K562 (cell line): ENCODE measurements at regions not wholly inside any gene's neighbourhood (a gene's known extent, or its start where the extent isn't known, plus 50 kb on each side); places are given as distances from the start of the nearest gene placed in this dataset.
"Not testable (repeated sequence)": the region's sequence is repeated elsewhere in the genome, so short reads cannot be mapped to it uniquely, and the experiment has no call there.

Experiments
- ARID2 ChIP-seq: fragments of 450-650 bp; IDR thresholded peaks from 2 replicates; pipeline ENCODE4 v1.6.1; 2017; ENCODE audit warnings: antibody characterized with exemption, mild to moderate bottlenecking
- MXI1 ChIP-seq: IDR thresholded peaks from 2 replicates; pipeline ENCODE4 v1.6.1; 2011; ENCODE audit warnings: low read depth, mild to moderate bottlenecking, improper control_type of control experiment, low read length
- MYC ChIP-seq, 2 experiments: fragments of 250-450 bp in 1 of 2; sonication (Bioruptor Pico) in 1 of 2; IDR thresholded peaks; 2 replicates each; pipeline versions ENCODE4 v1.5.1 to v1.6.1; 2012 to 2021; ENCODE audit warnings: low read depth in 2 of 2, borderline replicate concordance in 1 of 2, improper control_type of control experiment in 1 of 2, low read length in 1 of 2, mild to moderate bottlenecking in 1 of 2, moderate library complexity in 1 of 2
- RBM39 ChIP-seq: fragments of 200-400 bp; formaldehyde crosslinking; optimal IDR thresholded peaks from 2 replicates; pipeline ENCODE3; 2018; ENCODE audit warnings: low read depth, low read length
- SRSF7 ChIP-seq: fragments of 200-400 bp; formaldehyde crosslinking; optimal IDR thresholded peaks from 2 replicates; pipeline ENCODE3; 2017; ENCODE audit warnings: mild to moderate bottlenecking, low read depth, low read length
- UBTF ChIP-seq, 2 experiments: IDR thresholded peaks; 2 replicates each; pipeline ENCODE4 v1.6.1; 2012; ENCODE audit warnings: improper control_type of control experiment in 2 of 2, low read depth in 2 of 2, low read length in 2 of 2, borderline replicate concordance in 1 of 2
- ZNF512 ChIP-seq: IDR thresholded peaks from 2 replicates; pipeline ENCODE4 v1.6.1; 2016; ENCODE audit warnings: missing genetic modification characterization, missing compliant biosample characterization
- TF ChIP-seq, protein P1 (sequence below), 3 experiments: IDR thresholded peaks in 2 of 3; conservative IDR thresholded peaks in 1 of 3; 2 replicates each; pipeline ENCODE4 v1.5.1; 2011 to 2012; ENCODE audit warnings: low read length in 3 of 3, mild to moderate bottlenecking in 3 of 3, control low read depth in 2 of 3, improper control_type of control experiment in 1 of 3, inconsistent platforms in 1 of 3, low read depth in 1 of 3, mixed read lengths in 1 of 3, moderate library complexity in 1 of 3; ENCODE audit not compliant: insufficient read depth in 2 of 3

DNA sequence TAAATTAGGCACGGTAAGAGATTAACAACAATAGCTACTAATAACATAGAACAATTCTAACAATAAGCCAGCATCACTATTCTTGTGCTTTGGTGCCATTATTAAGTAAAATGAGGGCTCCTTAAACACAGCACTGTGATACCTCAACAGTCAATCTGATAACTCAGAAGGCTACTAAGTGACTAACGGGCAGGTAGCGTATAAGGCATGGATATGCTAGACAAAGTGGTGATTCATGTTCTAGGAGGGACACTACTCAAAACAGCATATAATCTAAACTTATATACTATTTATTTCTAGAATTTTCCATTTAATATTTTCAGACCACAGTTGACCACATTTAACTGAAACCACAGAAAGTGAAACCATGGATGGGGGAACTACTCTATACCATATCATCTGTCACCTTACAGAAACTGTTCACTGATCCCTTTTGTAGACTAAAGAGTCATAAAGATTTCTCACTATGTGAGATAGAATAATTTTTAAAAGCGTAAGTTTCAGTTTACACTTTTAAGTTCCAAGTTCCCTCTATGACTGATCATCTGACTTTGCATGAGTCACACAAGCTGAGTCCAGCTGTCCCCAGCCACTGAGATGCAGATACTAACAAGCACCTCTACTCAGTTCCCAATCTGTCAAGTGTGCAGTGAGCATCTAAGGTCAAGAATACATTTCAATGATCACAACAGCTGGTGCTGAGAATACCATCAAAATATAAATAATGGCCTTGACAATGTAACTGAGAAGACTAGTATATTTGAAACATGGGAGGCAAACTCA is 256.2 kb downstream of the SPATA31A1 start:
- not testable (repeated sequence) for TF ChIP-seq MXI1; ZNF512 (tag); RBM39; ARID2; MYC (IDR thresholded peaks at IDR 0.05; ENCODE audit: low read depth, low read length); MYC (CRISPR knock-in tag; IDR thresholded peaks at IDR 0.05; ENCODE audit: borderline replicate concordance, low read depth); UBTF (IDR thresholded peaks at IDR 0.05; ENCODE audit: borderline replicate concordance in 1 of 2, low read depth in 2 of 2, low read length in 2 of 2); SRSF7
- TF ChIP-seq, protein P1, sequence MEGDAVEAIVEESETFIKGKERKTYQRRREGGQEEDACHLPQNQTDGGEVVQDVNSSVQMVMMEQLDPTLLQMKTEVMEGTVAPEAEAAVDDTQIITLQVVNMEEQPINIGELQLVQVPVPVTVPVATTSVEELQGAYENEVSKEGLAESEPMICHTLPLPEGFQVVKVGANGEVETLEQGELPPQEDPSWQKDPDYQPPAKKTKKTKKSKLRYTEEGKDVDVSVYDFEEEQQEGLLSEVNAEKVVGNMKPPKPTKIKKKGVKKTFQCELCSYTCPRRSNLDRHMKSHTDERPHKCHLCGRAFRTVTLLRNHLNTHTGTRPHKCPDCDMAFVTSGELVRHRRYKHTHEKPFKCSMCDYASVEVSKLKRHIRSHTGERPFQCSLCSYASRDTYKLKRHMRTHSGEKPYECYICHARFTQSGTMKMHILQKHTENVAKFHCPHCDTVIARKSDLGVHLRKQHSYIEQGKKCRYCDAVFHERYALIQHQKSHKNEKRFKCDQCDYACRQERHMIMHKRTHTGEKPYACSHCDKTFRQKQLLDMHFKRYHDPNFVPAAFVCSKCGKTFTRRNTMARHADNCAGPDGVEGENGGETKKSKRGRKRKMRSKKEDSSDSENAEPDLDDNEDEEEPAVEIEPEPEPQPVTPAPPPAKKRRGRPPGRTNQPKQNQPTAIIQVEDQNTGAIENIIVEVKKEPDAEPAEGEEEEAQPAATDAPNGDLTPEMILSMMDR (IDR thresholded peaks at IDR 0.05 in 2 of 3, conservative IDR thresholded peaks at IDR 0.05 in 1 of 3; ENCODE audit: insufficient read depth in 2 of 3, low read depth in 1 of 3, low read length in 3 of 3): not testable (repeated sequence)
